ENCODE measurements at regions not wholly inside any gene's neighbourhood (a gene's known extent, or its start where the extent isn't known, plus 50 kb on each side); places are given as distances from the start of the nearest gene placed in this dataset.

DNA sequence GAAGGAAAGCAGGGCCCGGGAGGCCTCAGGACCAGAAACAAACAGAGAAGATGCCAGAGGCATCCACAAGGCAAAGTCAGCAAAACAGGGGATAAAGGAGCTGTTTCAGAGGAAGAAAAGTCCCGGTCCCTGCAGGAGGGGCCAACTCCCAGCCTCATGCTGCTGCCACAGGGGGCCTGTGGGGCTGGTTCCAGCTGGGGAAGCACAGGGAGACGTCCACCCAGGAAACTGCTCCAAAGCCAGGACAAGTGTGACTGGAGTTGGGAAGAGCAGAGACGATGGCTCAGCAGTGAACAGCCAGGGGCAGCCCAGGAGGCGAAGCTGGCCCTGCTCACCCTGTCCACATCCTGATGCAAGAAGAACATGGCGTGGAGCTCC, 454.4 kb downstream of the BRD1 start:
- no peak for DNase-seq (ENCODE audit: extremely low read depth, low read depth)
- TF ChIP-seq, protein P1, sequence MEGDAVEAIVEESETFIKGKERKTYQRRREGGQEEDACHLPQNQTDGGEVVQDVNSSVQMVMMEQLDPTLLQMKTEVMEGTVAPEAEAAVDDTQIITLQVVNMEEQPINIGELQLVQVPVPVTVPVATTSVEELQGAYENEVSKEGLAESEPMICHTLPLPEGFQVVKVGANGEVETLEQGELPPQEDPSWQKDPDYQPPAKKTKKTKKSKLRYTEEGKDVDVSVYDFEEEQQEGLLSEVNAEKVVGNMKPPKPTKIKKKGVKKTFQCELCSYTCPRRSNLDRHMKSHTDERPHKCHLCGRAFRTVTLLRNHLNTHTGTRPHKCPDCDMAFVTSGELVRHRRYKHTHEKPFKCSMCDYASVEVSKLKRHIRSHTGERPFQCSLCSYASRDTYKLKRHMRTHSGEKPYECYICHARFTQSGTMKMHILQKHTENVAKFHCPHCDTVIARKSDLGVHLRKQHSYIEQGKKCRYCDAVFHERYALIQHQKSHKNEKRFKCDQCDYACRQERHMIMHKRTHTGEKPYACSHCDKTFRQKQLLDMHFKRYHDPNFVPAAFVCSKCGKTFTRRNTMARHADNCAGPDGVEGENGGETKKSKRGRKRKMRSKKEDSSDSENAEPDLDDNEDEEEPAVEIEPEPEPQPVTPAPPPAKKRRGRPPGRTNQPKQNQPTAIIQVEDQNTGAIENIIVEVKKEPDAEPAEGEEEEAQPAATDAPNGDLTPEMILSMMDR (IDR thresholded peaks at IDR 0.05; ENCODE audit: low read depth, low read length) = no peak

DNA sequence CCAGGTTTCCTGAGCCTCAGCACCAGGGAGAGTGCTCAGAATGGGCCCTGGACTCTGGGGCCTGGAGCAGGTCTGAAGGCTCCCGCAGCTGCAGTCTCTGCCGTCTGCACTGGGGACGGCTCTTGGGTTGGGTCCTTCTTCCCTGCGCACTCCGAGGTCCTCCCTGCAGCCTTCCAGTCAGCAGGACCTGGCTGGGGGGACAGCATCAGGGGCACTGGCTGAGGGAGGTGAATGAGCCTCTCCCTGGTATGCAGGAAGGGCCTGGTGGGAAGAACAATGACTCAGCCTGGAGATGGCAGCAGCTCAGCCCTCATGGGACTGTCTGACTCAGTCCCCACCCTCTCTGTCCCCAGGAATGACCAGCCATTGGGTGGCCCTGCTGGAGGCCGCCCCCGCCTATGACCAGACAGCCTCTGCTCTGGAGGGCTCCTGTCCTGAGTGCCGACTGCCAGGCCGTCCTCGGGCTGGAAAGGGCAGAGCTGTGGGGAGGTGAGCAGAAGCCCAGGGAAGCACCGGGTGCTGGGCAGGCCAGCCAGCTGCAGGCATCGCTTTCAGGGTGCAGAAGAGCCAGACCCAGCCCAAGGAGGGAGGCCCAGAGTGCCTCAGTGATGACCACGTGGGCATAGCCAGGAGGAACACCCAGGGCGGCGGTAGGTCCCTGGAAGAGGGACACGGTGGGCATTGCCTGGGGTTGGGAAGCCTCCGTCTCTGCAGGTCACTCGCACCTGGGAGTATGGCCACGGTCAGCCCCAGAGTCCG, 455.0 kb downstream of the BRD1 start:
- TF ChIP-seq, protein P1 (IDR thresholded peaks at IDR 0.05; ENCODE audit: low read depth, low read length) = no peak
- no peak for DNase-seq (ENCODE audit: extremely low read depth, low read depth)

- TF ChIP-seq, protein P1 (IDR thresholded peaks at IDR 0.05; ENCODE audit: low read depth, low read length) = no peak
- no peak for DNase-seq (ENCODE audit: extremely low read depth, low read depth)
Measured at GRCh38 chr22:49372111-49372529, 455.6 kb downstream of the BRD1 start.

- no peak for DNase-seq (ENCODE audit: extremely low read depth, low read depth)
- TF ChIP-seq, protein P1 (IDR thresholded peaks at IDR 0.05; ENCODE audit: low read depth, low read length) = no peak
Measured at GRCh38 chr22:49371325-49372110, 456.2 kb downstream of the BRD1 start.

DNA sequence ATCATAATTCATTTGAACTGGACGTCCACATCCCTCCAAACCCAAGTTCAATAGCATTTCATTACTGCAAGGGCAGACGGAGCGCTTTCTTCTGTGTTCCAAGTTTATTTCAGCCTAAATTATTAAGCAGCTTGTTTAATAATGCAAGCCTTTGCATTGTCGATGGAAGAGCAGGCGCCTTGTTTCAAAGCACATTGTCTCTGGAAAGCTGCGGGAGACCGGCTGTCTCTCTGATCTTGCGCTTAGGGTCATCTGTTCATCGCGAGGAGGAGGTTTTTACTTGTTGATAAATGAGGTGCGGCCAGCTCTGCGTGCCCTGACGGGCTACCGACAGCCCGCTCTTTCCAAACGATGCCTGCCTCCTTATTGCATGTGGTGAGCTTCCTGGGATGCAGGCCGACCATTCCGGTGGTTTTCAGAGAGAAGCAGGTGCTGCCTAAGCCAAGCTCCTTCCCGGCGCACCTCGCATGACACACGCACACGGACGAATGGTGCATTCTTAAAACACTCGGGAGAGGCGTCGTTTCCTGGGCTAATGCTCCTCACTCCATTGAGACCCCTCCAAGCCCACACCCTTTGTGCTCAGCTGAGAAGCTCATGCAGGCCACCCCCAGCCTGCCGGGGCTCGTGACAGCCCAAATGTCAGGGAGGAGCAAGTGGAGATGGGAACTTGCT, 456.9 kb downstream of the BRD1 start:
- DNase-seq (ENCODE audit: extremely low read depth, low read depth) = no peak
- TF ChIP-seq, protein P1 (IDR thresholded peaks at IDR 0.05; ENCODE audit: low read depth, low read length) = no peak

GRCh38 chr22:49369726-49370626, 457.7 kb downstream of the BRD1 start:
- TF ChIP-seq, protein P1 (IDR thresholded peaks at IDR 0.05; ENCODE audit: low read depth, low read length) = no peak
- DNase-seq (ENCODE audit: extremely low read depth, low read depth) = no peak
